ENCODE measurements at regions not wholly inside any gene's neighbourhood (a gene's known extent, or its start where the extent isn't known, plus 50 kb on each side); places are given as distances from the start of the nearest gene placed in this dataset.

DNA sequence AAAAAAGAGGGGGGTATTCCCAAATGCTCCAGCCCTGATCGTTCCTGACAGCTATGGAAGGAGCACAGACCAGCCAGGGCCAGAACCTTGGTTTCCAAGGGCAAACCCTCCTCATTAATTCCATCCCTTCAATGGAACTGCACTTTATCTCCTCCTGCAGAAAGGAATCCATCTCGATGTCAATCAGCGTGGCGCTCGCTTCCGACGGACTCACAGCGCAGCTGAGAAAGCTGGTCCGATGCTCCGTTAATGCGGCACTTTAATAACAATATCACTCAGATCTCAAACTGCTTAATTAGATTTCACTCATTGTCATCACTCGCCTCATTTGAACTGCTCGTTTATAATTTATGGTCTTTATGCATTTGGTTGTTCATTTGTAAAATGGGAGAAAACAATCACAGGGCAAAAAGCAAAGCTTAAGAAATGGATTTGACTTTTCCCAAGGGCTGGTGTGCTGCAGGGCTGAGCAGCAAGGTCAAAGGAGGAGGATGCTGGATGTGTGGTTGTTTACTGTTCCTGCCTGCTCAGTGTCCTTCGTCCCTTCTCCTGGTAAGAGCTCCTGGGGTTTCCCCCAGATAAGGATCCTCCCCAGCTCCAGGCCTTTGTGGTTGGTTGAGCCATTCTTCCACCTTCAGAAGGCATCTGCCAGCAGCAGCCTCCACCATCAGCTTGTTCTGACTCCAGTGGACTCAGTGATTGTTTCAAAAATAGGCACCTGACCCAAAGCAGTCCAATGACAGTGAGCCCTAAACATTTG, 152.7 kb downstream of the ANKRD60 start:
- H3K27me3 Mint-ChIP-seq (ENCODE audit: low read depth in 2 of 2): peaks cover 16 to 21% of the 10 kb centered on the region in 2 donors
- Histone ChIP-seq H3K4me1 (ENCODE audit: control insufficient read depth, insufficient read depth, low read length) (no peaks in the 10 kb centered on the region), H3K27me3 (ENCODE audit: control insufficient read depth, insufficient read depth, low read length) (no peaks in the 10 kb centered on the region), H3K9me3 (ENCODE audit: control insufficient read depth, insufficient read depth, low read length) (no peaks in the 10 kb centered on the region), H3K36me3 (ENCODE audit: control insufficient read depth, insufficient read depth, low read length) (no peaks in the 10 kb centered on the region), H3K27ac (ENCODE audit: low read length) (no peak overlapping the region), H3K4me3 (ENCODE audit: low read length) (no peak overlapping the region)
- no peaks in the 10 kb centered on the region for H3K36me3 Mint-ChIP-seq
- 91% methylated on average over 14 of the region's 14 CpGs for WGBS (ENCODE audit: insufficient coverage)
- DNase-seq (no peak), ATAC-seq (no peak)
- H3K4me1 Mint-ChIP-seq: peaks cover 0 to 4% of the 10 kb centered on the region in 2 donors
- no peak overlapping the region for H3K4me3 Mint-ChIP-seq
- no peaks in the 10 kb centered on the region for H3K9me3 Mint-ChIP-seq
- intact Hi-C loops (cut with micrococcal nuclease): no loop called here
- TF ChIP-seq, protein P1, sequence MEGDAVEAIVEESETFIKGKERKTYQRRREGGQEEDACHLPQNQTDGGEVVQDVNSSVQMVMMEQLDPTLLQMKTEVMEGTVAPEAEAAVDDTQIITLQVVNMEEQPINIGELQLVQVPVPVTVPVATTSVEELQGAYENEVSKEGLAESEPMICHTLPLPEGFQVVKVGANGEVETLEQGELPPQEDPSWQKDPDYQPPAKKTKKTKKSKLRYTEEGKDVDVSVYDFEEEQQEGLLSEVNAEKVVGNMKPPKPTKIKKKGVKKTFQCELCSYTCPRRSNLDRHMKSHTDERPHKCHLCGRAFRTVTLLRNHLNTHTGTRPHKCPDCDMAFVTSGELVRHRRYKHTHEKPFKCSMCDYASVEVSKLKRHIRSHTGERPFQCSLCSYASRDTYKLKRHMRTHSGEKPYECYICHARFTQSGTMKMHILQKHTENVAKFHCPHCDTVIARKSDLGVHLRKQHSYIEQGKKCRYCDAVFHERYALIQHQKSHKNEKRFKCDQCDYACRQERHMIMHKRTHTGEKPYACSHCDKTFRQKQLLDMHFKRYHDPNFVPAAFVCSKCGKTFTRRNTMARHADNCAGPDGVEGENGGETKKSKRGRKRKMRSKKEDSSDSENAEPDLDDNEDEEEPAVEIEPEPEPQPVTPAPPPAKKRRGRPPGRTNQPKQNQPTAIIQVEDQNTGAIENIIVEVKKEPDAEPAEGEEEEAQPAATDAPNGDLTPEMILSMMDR (IDR thresholded peaks at IDR 0.05): no peak
- H3K27ac Mint-ChIP-seq: no peak overlapping the region

- H3K4me1 ChIP-seq (ENCODE audit: control insufficient read depth, insufficient read depth, low read length): no peaks in the 10 kb centered on the region
- H3K36me3 Mint-ChIP-seq: no peaks in the 10 kb centered on the region
- H3K36me3 ChIP-seq (ENCODE audit: control insufficient read depth, insufficient read depth, low read length): no peaks in the 10 kb centered on the region
- no peak overlapping the region for H3K27ac ChIP-seq (ENCODE audit: low read length)
- ATAC-seq: no peak
- H3K27me3 ChIP-seq (ENCODE audit: control insufficient read depth, insufficient read depth, low read length): no peaks in the 10 kb centered on the region
- intact Hi-C loops (cut with micrococcal nuclease): no loop called here
- no peaks in the 10 kb centered on the region for H3K9me3 Mint-ChIP-seq
- no peak overlapping the region for H3K27ac Mint-ChIP-seq
- H3K4me1 Mint-ChIP-seq: peaks cover 0 to 4% of the 10 kb centered on the region in 2 donors
- H3K9me3 ChIP-seq (ENCODE audit: control insufficient read depth, insufficient read depth, low read length): no peaks in the 10 kb centered on the region
- H3K4me3 Mint-ChIP-seq: no peak overlapping the region
- peaks cover 21 to 24% of the 10 kb centered on the region in 2 donors for H3K27me3 Mint-ChIP-seq (ENCODE audit: low read depth in 2 of 2)
- H3K4me3 ChIP-seq (ENCODE audit: low read length): no peak overlapping the region
- TF ChIP-seq, protein P1 (IDR thresholded peaks at IDR 0.05): no peak
- WGBS (ENCODE audit: insufficient coverage): 82% methylated on average over 7 of the region's 10 CpGs
- no peak for DNase-seq
Observed at GRCh38 chr20:58073945-58074856, 154.3 kb downstream of the ANKRD60 start.

DNA sequence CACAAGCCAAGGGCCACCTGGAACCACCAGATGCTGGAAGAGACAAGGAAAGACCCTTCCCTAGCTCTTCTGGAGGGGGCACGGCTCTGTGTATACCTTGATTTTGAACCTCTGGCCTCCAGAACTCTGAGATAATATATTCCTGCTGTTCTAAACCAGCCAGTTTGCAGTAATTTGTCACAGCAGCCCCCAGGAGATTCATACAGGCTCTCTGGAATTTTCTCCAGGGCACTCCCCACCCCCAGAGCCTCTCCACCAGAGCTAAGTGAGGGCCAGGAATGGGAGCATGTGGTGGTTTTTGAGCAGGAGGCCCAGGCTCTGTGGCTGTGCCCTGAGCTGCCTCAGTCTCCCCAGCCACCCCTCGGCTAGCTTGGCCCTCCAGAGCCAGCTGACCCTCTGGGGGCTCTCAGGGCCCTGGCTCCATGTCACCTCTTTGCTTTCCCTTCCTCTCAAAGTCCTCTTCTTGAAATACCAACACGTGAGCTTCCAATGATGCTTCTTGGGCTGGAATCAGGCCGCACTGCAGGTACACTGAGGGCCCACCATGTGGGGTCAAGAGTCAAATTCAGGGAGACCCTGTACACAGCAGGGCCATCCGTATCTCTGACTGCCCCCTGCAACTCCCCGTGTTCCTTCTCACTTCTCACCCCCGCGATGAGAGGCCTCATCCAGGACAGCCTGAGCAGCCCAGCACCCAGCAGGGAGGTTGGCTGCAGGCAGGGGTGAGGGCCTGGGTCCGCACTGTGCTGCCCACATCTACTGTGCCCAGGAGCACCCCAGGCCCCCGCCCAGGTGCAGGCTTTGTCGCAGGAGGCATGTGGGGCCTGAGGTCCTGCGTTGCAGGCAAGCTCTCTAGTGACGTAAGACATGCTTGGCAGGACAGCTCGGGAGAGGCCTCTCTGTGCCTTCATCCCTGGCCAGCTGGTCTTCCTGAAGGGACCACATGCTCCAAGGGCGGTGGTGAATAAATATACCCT, 155.5 kb downstream of the ANKRD60 start:
- intact Hi-C loops (cut with micrococcal nuclease): no loop called here
- Mint-ChIP-seq H3K9me3 (no peaks in the 10 kb centered on the region), H3K27me3 (ENCODE audit: low read depth in 2 of 2) (peaks cover 21 to 29% of the 10 kb centered on the region in 2 donors), H3K4me1 (peaks cover 0 to 4% of the 10 kb centered on the region in 2 donors), H3K27ac (no peak overlapping the region), H3K36me3 (no peaks in the 10 kb centered on the region), H3K4me3 (no peak overlapping the region)
- Histone ChIP-seq H3K4me3 (ENCODE audit: low read length) (no peak overlapping the region), H3K36me3 (ENCODE audit: control insufficient read depth, insufficient read depth, low read length) (no peaks in the 10 kb centered on the region), H3K4me1 (ENCODE audit: control insufficient read depth, insufficient read depth, low read length) (no peaks in the 10 kb centered on the region), H3K9me3 (ENCODE audit: control insufficient read depth, insufficient read depth, low read length) (no peaks in the 10 kb centered on the region), H3K27me3 (ENCODE audit: control insufficient read depth, insufficient read depth, low read length) (no peaks in the 10 kb centered on the region), H3K27ac (ENCODE audit: low read length) (no peak overlapping the region)
- ATAC-seq: no peak
- TF ChIP-seq, protein P1 (IDR thresholded peaks at IDR 0.05): no peak
- 89% methylated on average over 15 of the region's 15 CpGs for WGBS (ENCODE audit: insufficient coverage)
- DNase-seq: no peak

All from natural killer cell (primary cell).